ENCODE measurements at regions not wholly inside any gene's neighbourhood (a gene's known extent, or its start where the extent isn't known, plus 50 kb on each side); places are given as distances from the start of the nearest gene placed in this dataset.

DNA sequence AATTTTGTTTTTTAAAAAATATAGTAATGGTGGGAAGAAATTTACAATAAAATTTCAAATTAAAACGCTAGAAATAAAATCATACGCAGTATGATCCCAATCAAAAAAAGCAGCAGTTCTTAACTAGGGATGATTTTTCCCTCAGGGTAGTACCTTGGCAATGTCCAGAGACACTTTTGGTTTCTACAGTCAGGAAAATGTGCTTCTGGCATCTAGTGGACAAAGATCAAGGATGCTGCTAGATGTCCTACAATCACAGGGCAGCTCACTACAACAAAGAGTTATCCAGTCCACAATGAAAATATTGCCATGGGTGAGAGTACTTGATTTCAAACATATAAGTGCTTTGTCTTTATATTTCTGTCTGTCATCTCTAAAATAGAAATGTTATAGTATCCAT lies 400.2 kb upstream of the SGCD start:
- TF ChIP-seq, protein P1, sequence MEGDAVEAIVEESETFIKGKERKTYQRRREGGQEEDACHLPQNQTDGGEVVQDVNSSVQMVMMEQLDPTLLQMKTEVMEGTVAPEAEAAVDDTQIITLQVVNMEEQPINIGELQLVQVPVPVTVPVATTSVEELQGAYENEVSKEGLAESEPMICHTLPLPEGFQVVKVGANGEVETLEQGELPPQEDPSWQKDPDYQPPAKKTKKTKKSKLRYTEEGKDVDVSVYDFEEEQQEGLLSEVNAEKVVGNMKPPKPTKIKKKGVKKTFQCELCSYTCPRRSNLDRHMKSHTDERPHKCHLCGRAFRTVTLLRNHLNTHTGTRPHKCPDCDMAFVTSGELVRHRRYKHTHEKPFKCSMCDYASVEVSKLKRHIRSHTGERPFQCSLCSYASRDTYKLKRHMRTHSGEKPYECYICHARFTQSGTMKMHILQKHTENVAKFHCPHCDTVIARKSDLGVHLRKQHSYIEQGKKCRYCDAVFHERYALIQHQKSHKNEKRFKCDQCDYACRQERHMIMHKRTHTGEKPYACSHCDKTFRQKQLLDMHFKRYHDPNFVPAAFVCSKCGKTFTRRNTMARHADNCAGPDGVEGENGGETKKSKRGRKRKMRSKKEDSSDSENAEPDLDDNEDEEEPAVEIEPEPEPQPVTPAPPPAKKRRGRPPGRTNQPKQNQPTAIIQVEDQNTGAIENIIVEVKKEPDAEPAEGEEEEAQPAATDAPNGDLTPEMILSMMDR (conservative IDR thresholded peaks at IDR 0.05; ENCODE audit: low read length): no peak
- TF ChIP-seq EZH2phosphoT487 (IDR thresholded peaks at IDR 0.05; ENCODE audit: borderline replicate concordance, low read depth, low read length): no peak
